Adipocyte (in vitro differentiated cells): ENCODE measurements at regions not wholly inside any gene's neighbourhood (a gene's known extent, or its start where the extent isn't known, plus 50 kb on each side); places are given as distances from the start of the nearest gene placed in this dataset.

Experiments
- DNase-seq: peaks from one replicate; pipeline ENCODE4 v3.0.0-alpha.2; 2015; ENCODE audit warnings: low read depth
- H3K27me3 ChIP-seq: replicated peaks from 2 replicates; pipeline ENCODE4 v1.7.0; 2013; ENCODE audit warnings: mild to moderate bottlenecking, low read length, moderate library complexity; ENCODE audit not compliant: control insufficient read depth, insufficient read depth
- H3K36me3 ChIP-seq: 2 replicates; pipeline ENCODE4 v1.7.0; 2013; ENCODE audit warnings: low read length, mild to moderate bottlenecking, moderate library complexity; ENCODE audit not compliant: control insufficient read depth, insufficient read depth, severe bottlenecking
- H3K4me1 ChIP-seq: 2 replicates; pipeline ENCODE4 v1.7.0; 2013; ENCODE audit warnings: mild to moderate bottlenecking, low read length, moderate library complexity; ENCODE audit not compliant: control insufficient read depth, insufficient read depth
- H3K4me3 ChIP-seq: 2 replicates; pipeline ENCODE4 v1.7.0; 2013; ENCODE audit warnings: mild to moderate bottlenecking, low read length, moderate library complexity
- H3K9ac ChIP-seq: 2 replicates; pipeline ENCODE4 v1.7.0; 2013; ENCODE audit warnings: mild to moderate bottlenecking, low read length, moderate library complexity
- H3K9me3 ChIP-seq: 2 replicates; pipeline ENCODE4 v1.7.0; 2013; ENCODE audit warnings: mild to moderate bottlenecking, low read length, moderate library complexity; ENCODE audit not compliant: control insufficient read depth

GRCh38 chr6:126761854-126762253 lies 356.6 kb upstream of the RSPO3 start:
- Histone ChIP-seq H3K9ac (no peak overlapping the region), H3K27me3 (no peaks in the 10 kb centered on the region), H3K4me3 (peak overlapping the region; percentile 7), H3K4me1 (peaks cover 24% of the 10 kb centered on the region), H3K9me3 (no peaks in the 10 kb centered on the region), H3K36me3 (no peaks in the 10 kb centered on the region)
- DNase-seq = no peak

GRCh38 chr6:126764104-126764503 lies 354.4 kb upstream of the RSPO3 start:
- no peaks in the 10 kb centered on the region for H3K9me3 ChIP-seq
- H3K9ac ChIP-seq = no peak overlapping the region
- no peak for DNase-seq
- H3K36me3 ChIP-seq = no peaks in the 10 kb centered on the region
- no peak overlapping the region for H3K4me3 ChIP-seq
- H3K4me1 ChIP-seq = peaks cover 30% of the 10 kb centered on the region
- no peaks in the 10 kb centered on the region for H3K27me3 ChIP-seq

- H3K9me3 ChIP-seq = no peaks in the 10 kb centered on the region
These were observed 353.8 kb upstream of the RSPO3 start for GRCh38 chr6:126764671-126765070.

GRCh38 chr6:126766820-126767219 lies 351.7 kb upstream of the RSPO3 start:
- DNase-seq = no peak
- Histone ChIP-seq H3K4me1 (peaks cover 28% of the 10 kb centered on the region), H3K36me3 (no peaks in the 10 kb centered on the region), H3K9me3 (no peaks in the 10 kb centered on the region), H3K9ac (no peak overlapping the region), H3K27me3 (no peaks in the 10 kb centered on the region), H3K4me3 (no peak overlapping the region)

More at GRCh38 chr6:126764671-126765070, 353.8 kb upstream of the RSPO3 start:
- DNase-seq = no peak
- no peaks in the 10 kb centered on the region for H3K27me3 ChIP-seq
- H3K4me1 ChIP-seq = peaks cover 30% of the 10 kb centered on the region
- H3K9ac ChIP-seq = no peak overlapping the region
- H3K4me3 ChIP-seq = no peak overlapping the region
- no peaks in the 10 kb centered on the region for H3K36me3 ChIP-seq

GRCh38 chr6:126767711-126768110 lies 350.8 kb upstream of the RSPO3 start:
- Histone ChIP-seq H3K36me3 (no peaks in the 10 kb centered on the region), H3K9me3 (no peaks in the 10 kb centered on the region), H3K27me3 (no peaks in the 10 kb centered on the region), H3K9ac (peak overlapping the region; percentile 17), H3K4me3 (no peak overlapping the region), H3K4me1 (peaks cover 24% of the 10 kb centered on the region)
- no peak for DNase-seq

GRCh38 chr6:126770176-126770575 lies 348.3 kb upstream of the RSPO3 start:
- no peaks in the 10 kb centered on the region for H3K9me3 ChIP-seq
- H3K36me3 ChIP-seq = no peaks in the 10 kb centered on the region
- no peaks in the 10 kb centered on the region for H3K27me3 ChIP-seq
- no peak overlapping the region for H3K9ac ChIP-seq
- peak; percentile 13 for DNase-seq
- no peak overlapping the region for H3K4me3 ChIP-seq
- peaks cover 16% of the 10 kb centered on the region for H3K4me1 ChIP-seq

GRCh38 chr6:126773112-126773805 lies 345.2 kb upstream of the RSPO3 start:
- no peak overlapping the region for H3K4me3 ChIP-seq
- peaks cover 11% of the 10 kb centered on the region for H3K4me1 ChIP-seq
- DNase-seq = peak; percentile 46
- H3K27me3 ChIP-seq = no peaks in the 10 kb centered on the region
- H3K9me3 ChIP-seq = no peaks in the 10 kb centered on the region
- no peaks in the 10 kb centered on the region for H3K36me3 ChIP-seq
- H3K9ac ChIP-seq = no peak overlapping the region

- no peak overlapping the region for H3K4me3 ChIP-seq
- DNase-seq = no peak
- no peaks in the 10 kb centered on the region for H3K9me3 ChIP-seq
- H3K36me3 ChIP-seq = no peaks in the 10 kb centered on the region
- no peaks in the 10 kb centered on the region for H3K4me1 ChIP-seq
- no peaks in the 10 kb centered on the region for H3K27me3 ChIP-seq
- no peak overlapping the region for H3K9ac ChIP-seq
These were observed 339.1 kb upstream of the RSPO3 start for GRCh38 chr6:126779331-126779730.

- no peak for DNase-seq
- Histone ChIP-seq H3K27me3 (no peaks in the 10 kb centered on the region), H3K9ac (no peak overlapping the region), H3K9me3 (no peaks in the 10 kb centered on the region), H3K4me3 (no peak overlapping the region), H3K36me3 (no peaks in the 10 kb centered on the region), H3K4me1 (no peaks in the 10 kb centered on the region)
These were observed 336.9 kb upstream of the RSPO3 start for GRCh38 chr6:126781582-126781981.

GRCh38 chr6:126784161-126784790 lies 334.2 kb upstream of the RSPO3 start:
- no peaks in the 10 kb centered on the region for H3K36me3 ChIP-seq
- H3K9me3 ChIP-seq = no peaks in the 10 kb centered on the region
- no peaks in the 10 kb centered on the region for H3K27me3 ChIP-seq
- H3K4me3 ChIP-seq = no peak overlapping the region
- DNase-seq = no peak
- H3K9ac ChIP-seq = no peak overlapping the region
- peaks cover 9% of the 10 kb centered on the region for H3K4me1 ChIP-seq

- Histone ChIP-seq H3K27me3 (no peaks in the 10 kb centered on the region), H3K4me3 (no peak overlapping the region), H3K4me1 (peaks cover 9% of the 10 kb centered on the region), H3K9me3 (no peaks in the 10 kb centered on the region), H3K9ac (no peak overlapping the region), H3K36me3 (no peaks in the 10 kb centered on the region)
- no peak for DNase-seq
These were observed 332.2 kb upstream of the RSPO3 start for GRCh38 chr6:126786262-126786661.
